ENCODE measurements at regions not wholly inside any gene's neighbourhood (a gene's known extent, or its start where the extent isn't known, plus 50 kb on each side); places are given as distances from the start of the nearest gene placed in this dataset.
"Not testable (repeated sequence)": the region's sequence is repeated elsewhere in the genome, so short reads cannot be mapped to it uniquely, and the experiment has no call there.

- no peak for DNase-seq (ENCODE audit: low spot score)
- Histone ChIP-seq H3K27ac (no peak overlapping the region), H4K20me1 (ENCODE audit: insufficient read depth, poor library complexity, severe bottlenecking) (no peaks in the 10 kb centered on the region), H3K4me3 (no peak overlapping the region), H2AFZ (no peak overlapping the region), H3K9me2 (replicated peaks; ENCODE audit: insufficient read depth) (no peaks in the 10 kb centered on the region), H3K27me3 (no peaks in the 10 kb centered on the region), H3K9me3 (ENCODE audit: low read depth) (no peaks in the 10 kb centered on the region), H3K79me2 (no peaks in the 10 kb centered on the region), H3K4me1 (ENCODE audit: insufficient read depth) (no peaks in the 10 kb centered on the region), H3K4me2 (no peak overlapping the region), H3K36me3 (replicated peaks; ENCODE audit: insufficient read depth, low read depth) (no peaks in the 10 kb centered on the region)
- WGBS (ENCODE audit: low lambda C conversion rate, missing lambda C conversion rate) = 77% methylated on average over 5 of the region's 5 CpGs
- TF ChIP-seq EZH2 (IDR thresholded peaks at IDR 0.05; ENCODE audit: borderline replicate concordance) (no peak), EZH2phosphoT487 (IDR thresholded peaks at IDR 0.05; ENCODE audit: low read depth, severe bottlenecking, unreplicated experiment) (no peak), CTCF (IDR thresholded peaks at IDR 0.05; ENCODE audit: poor library complexity) (no peak)
Measured at GRCh38 chr13:55652657-55653056, 1488.1 kb upstream of the PRR20A start.

- H3K4me2 ChIP-seq = no peak overlapping the region
- no peak overlapping the region for H3K4me3 ChIP-seq
- no peak for TF ChIP-seq EZH2 (IDR thresholded peaks at IDR 0.05; ENCODE audit: borderline replicate concordance)
- TF ChIP-seq EZH2phosphoT487 (IDR thresholded peaks at IDR 0.05; ENCODE audit: low read depth, severe bottlenecking, unreplicated experiment) = no peak
- no peak for TF ChIP-seq CTCF (IDR thresholded peaks at IDR 0.05; ENCODE audit: poor library complexity)
- H3K36me3 ChIP-seq (replicated peaks; ENCODE audit: insufficient read depth, low read depth) = no peaks in the 10 kb centered on the region
- no peaks in the 10 kb centered on the region for H3K27me3 ChIP-seq
- H4K20me1 ChIP-seq (ENCODE audit: insufficient read depth, poor library complexity, severe bottlenecking) = no peaks in the 10 kb centered on the region
- no peaks in the 10 kb centered on the region for H3K4me1 ChIP-seq (ENCODE audit: insufficient read depth)
- H3K27ac ChIP-seq = no peak overlapping the region
- no peaks in the 10 kb centered on the region for H3K79me2 ChIP-seq
- no peaks in the 10 kb centered on the region for H3K9me2 ChIP-seq (replicated peaks; ENCODE audit: insufficient read depth)
- H3K9me3 ChIP-seq (ENCODE audit: low read depth) = no peaks in the 10 kb centered on the region
- DNase-seq (ENCODE audit: low spot score) = no peak
- no peak overlapping the region for H2AFZ ChIP-seq
- 39% methylated on average over 3 of the region's 3 CpGs for WGBS (ENCODE audit: low lambda C conversion rate, missing lambda C conversion rate)
Measured at GRCh38 chr13:55653497-55653896, 1487.2 kb upstream of the PRR20A start.

- TF ChIP-seq CTCF (IDR thresholded peaks at IDR 0.05; ENCODE audit: poor library complexity) = no peak
- TF ChIP-seq EZH2 (IDR thresholded peaks at IDR 0.05; ENCODE audit: borderline replicate concordance) = no peak
- TF ChIP-seq EZH2phosphoT487 (IDR thresholded peaks at IDR 0.05; ENCODE audit: low read depth, severe bottlenecking, unreplicated experiment) = no peak
- no peaks in the 10 kb centered on the region for H3K4me1 ChIP-seq (ENCODE audit: insufficient read depth)
- H3K27ac ChIP-seq = no peak overlapping the region
- H4K20me1 ChIP-seq (ENCODE audit: insufficient read depth, poor library complexity, severe bottlenecking) = no peaks in the 10 kb centered on the region
- H3K27me3 ChIP-seq = no peaks in the 10 kb centered on the region
- no peak overlapping the region for H2AFZ ChIP-seq
- no peak for DNase-seq (ENCODE audit: low spot score)
- H3K9me2 ChIP-seq (replicated peaks; ENCODE audit: insufficient read depth) = no peaks in the 10 kb centered on the region
- no peaks in the 10 kb centered on the region for H3K79me2 ChIP-seq
- no peak overlapping the region for H3K4me3 ChIP-seq
- no peaks in the 10 kb centered on the region for H3K36me3 ChIP-seq (replicated peaks; ENCODE audit: insufficient read depth, low read depth)
- no peak overlapping the region for H3K4me2 ChIP-seq
- no peaks in the 10 kb centered on the region for H3K9me3 ChIP-seq (ENCODE audit: low read depth)
Measured at GRCh38 chr13:55654243-55654642, 1486.5 kb upstream of the PRR20A start.

GRCh38 chr13:55660264-55660663 lies 1480.5 kb upstream of the PRR20A start:
- H3K79me2 ChIP-seq; H3K4me2 ChIP-seq; DNase-seq (ENCODE audit: low spot score); H3K36me3 ChIP-seq (replicated peaks; ENCODE audit: insufficient read depth, low read depth); H3K27me3 ChIP-seq; H3K9me2 ChIP-seq (replicated peaks; ENCODE audit: insufficient read depth); H3K27ac ChIP-seq; H3K4me3 ChIP-seq; H4K20me1 ChIP-seq (ENCODE audit: insufficient read depth, poor library complexity, severe bottlenecking); H3K9me3 ChIP-seq (ENCODE audit: low read depth); H2AFZ ChIP-seq; H3K4me1 ChIP-seq (ENCODE audit: insufficient read depth): not testable (repeated sequence)
- WGBS (ENCODE audit: low lambda C conversion rate, missing lambda C conversion rate) = 70% methylated on average over 5 of the region's 5 CpGs

All from hepatocyte (in vitro differentiated cells).